Activated naive CD4-positive, alpha-beta T cell treated with anti-CD3 and anti-CD28 coated beads, Interleukin-2, amount 50 U/mL, for 72 hours (primary cell): ENCODE measurements at regions not wholly inside any gene's neighbourhood (a gene's known extent, or its start where the extent isn't known, plus 50 kb on each side); places are given as distances from the start of the nearest gene placed in this dataset.
"Not testable (repeated sequence)": the region's sequence is repeated elsewhere in the genome, so short reads cannot be mapped to it uniquely, and the experiment has no call there.

Experiments
- ATAC-seq, 2 donors: fragments of 150-1000 bp; cut with Tn5 transposase; 2 replicates each; pipeline ENCODE4 v1.10.0; 2021; ENCODE audit warnings: mild to moderate bottlenecking in 2 of 2, moderate library complexity in 2 of 2
- DNase-seq, 2 donors: peaks; one replicate each; pipeline ENCODE4 v3.0.0; 2021 to 2022; ENCODE audit warnings: low spot score in 2 of 2
- H3K27ac Mint-ChIP-seq, 2 donors: one replicate each; pipeline ENCODE4 v1.8.0; 2022; ENCODE audit warnings: mild to moderate bottlenecking in 2 of 2, mixed read lengths in 2 of 2
- H3K36me3 Mint-ChIP-seq, 2 donors: one replicate each; pipeline ENCODE4 v1.8.0; 2022; ENCODE audit warnings: mixed read lengths in 2 of 2
- H3K9me3 Mint-ChIP-seq, 2 donors: one replicate each; pipeline ENCODE4 v1.8.0; 2022; ENCODE audit warnings: mixed read lengths in 2 of 2

DNA sequence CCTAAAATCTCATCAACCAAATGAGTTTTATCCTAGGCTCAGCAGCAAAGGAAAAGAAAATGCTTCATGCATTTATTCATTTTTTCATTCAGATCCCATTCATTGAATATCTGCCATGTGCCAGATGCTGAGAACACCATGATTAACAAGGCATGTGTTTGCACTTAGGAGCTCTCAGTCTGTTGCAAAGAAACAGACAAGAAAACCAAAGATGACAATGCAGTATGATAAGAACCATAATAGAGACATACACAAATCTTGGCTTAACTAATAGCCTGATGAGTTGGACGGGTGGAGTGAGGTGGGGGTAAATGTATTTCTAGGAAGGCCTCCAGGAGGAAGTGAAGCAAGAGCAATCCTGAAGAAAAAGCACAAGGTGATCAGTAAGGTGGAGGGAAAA is 177.8 kb upstream of the SCN7A start:
- no peak for ATAC-seq
- DNase-seq: no peak
- no peak overlapping the region for H3K27ac Mint-ChIP-seq
- H3K36me3 Mint-ChIP-seq: no peaks in the 10 kb centered on the region
- H3K9me3 Mint-ChIP-seq: no peaks in the 10 kb centered on the region

DNA sequence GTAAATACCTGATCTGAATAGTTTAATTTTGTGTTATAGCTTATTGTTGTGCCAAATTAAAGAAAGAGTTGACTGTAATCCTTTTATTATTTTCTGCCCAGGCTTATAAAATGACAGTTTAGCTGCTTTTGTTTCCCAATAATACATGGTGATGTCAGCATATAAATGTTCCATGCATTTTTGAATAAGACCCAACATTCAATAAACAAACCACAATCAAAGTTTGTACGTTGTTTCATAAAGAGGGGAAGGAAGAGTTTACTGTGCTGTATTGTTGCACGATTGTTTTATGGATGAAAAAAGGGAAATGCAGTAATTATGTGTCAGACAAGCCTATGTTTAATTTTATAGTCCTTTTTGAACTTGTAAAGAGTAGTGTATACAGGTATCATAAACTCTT is 177.2 kb upstream of the SCN7A start:
- ATAC-seq: no peak
- no peaks in the 10 kb centered on the region for H3K9me3 Mint-ChIP-seq
- DNase-seq: no peak
- no peaks in the 10 kb centered on the region for H3K36me3 Mint-ChIP-seq
- no peak overlapping the region for H3K27ac Mint-ChIP-seq

GRCh38 chr2:166665991-166666940 is 172.2 kb upstream of the SCN7A start:
- DNase-seq (no peak), ATAC-seq (no peak)
- Mint-ChIP-seq H3K9me3 (no peaks in the 10 kb centered on the region), H3K27ac (no peak overlapping the region), H3K36me3 (no peaks in the 10 kb centered on the region)

DNA sequence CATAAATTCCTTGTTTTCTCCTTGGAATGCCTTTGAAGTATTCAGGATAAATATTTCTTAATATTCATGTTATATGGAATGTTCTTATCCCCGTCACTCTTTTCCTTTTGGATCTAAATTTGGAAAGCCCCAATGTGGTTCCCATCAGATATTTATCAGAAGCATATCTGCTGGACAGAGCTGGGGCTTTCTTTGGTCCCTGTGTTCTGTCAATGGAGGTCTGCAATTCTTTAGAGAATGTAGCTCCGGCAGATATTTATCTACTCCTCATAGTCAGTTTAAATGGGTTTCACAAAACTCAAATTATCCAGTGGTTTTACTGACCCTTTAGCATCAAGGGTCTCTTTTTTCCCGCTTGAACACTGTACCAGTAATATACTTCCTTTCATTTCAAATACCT is 167.8 kb upstream of the SCN7A start:
- H3K36me3 Mint-ChIP-seq: no peaks in the 10 kb centered on the region
- no peak overlapping the region for H3K27ac Mint-ChIP-seq
- no peak for ATAC-seq
- H3K9me3 Mint-ChIP-seq: no peaks in the 10 kb centered on the region
- no peak for DNase-seq

DNA sequence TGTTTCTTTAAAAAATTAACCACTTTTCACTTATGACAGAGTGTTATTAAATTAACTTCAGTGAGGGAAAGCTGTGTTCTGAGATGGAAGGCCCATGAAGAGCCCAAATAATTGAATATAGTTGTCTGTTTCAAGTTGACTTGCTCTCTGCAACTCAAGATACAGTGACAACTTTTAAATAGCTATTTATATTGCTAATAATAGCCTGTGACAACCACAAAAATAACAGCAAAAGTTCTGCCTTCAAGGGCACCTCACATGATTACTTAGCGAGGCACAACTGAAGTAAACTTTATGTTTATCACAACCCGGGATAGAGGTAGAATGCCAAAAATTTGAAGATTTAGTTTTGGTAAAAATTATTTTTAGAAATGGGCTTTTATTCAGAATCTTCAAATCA is 167.3 kb upstream of the SCN7A start:
- DNase-seq (no peak), ATAC-seq (no peak)
- Mint-ChIP-seq H3K27ac (no peak overlapping the region), H3K9me3 (no peaks in the 10 kb centered on the region), H3K36me3 (no peaks in the 10 kb centered on the region)

DNA sequence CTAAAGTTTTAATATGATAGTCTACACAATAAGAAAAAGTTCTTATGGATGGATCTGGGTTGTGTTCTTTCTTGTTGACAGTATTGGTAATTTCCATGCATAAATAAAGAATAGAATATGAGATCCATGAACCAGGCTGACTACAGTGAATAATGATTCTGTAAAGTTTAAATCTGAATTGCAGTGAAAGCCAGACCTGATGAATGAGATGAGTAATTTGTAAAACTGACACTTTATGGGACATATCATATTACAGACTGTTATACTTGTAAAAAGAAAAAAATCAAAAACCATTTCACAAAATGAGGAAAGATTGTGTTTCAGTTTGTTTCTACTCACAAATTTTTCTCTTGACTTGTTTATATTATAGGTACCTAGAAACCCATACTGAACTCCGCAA is 164.9 kb upstream of the SCN7A start:
- DNase-seq: no peak
- no peak for ATAC-seq
- H3K36me3 Mint-ChIP-seq: no peaks in the 10 kb centered on the region

DNA sequence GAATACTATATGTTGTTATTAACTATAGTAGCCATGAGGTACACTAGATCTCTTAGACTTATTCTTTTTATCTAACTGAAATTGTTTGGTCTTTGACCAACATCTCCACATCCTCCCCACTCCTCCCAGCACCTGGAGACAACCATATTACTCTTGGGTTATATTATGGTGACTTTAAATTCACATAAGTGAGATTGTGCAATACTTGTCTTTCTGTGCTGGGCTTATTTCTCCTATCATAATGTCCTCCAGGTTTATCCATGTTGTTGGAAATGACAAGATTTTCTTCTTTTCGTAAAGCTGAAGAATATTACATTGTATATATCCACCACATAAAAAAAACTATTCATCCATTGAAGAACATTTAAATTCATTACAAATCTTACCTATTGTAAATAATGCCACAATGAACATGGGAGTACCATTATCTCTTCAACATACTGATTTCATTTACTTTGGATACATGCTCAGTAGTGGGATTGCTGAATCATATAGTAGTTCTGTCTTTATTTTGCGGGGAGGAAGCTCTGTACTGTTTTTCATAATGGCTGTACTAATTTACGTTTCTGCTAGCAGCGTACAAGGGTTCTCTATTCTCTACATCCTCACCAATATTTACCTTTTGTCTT is 159.2 kb upstream of the SCN7A start:
- DNase-seq: no peak
- ATAC-seq: no peak
- no peak overlapping the region for H3K27ac Mint-ChIP-seq
- no peaks in the 10 kb centered on the region for H3K9me3 Mint-ChIP-seq
- no peaks in the 10 kb centered on the region for H3K36me3 Mint-ChIP-seq

More for the DNA sequence above, 164.9 kb upstream of the SCN7A start:
- no peak overlapping the region for H3K27ac Mint-ChIP-seq
- H3K9me3 Mint-ChIP-seq: no peaks in the 10 kb centered on the region

DNA sequence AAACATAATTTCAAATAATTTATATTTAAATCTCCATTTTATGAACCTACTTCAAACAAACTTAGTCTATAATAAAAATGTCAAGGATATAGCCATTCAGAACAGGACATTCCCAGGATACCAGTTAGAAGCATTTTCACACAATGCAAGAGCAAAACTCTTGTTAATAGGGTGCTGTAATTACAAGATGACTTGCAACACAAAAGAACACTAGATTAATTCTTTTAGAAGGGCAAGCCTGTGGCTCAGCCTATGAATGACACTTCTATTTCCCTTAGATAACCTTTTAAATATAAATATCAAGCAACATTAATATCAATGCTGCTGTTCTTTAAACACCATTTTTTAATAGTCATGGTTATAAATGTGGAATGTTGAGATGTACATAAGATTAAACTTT is 157.9 kb upstream of the SCN7A start:
- no peaks in the 10 kb centered on the region for H3K36me3 Mint-ChIP-seq
- no peak for ATAC-seq
- no peak overlapping the region for H3K27ac Mint-ChIP-seq
- H3K9me3 Mint-ChIP-seq: no peaks in the 10 kb centered on the region
- DNase-seq: no peak

GRCh38 chr2:166651080-166651675 is 157.1 kb upstream of the SCN7A start:
- no peak overlapping the region for H3K27ac Mint-ChIP-seq
- H3K36me3 Mint-ChIP-seq: no peaks in the 10 kb centered on the region
- DNase-seq: no peak
- H3K9me3 Mint-ChIP-seq: peaks cover 0 to 4% of the 10 kb centered on the region in 2 donors
- ATAC-seq: no peak

GRCh38 chr2:166647935-166648334 is 153.9 kb upstream of the SCN7A start:
- ATAC-seq (no peak), DNase-seq (no peak)
- H3K9me3 Mint-ChIP-seq: peaks cover 0 to 4% of the 10 kb centered on the region in 2 donors
- H3K27ac Mint-ChIP-seq: no peak overlapping the region
- no peaks in the 10 kb centered on the region for H3K36me3 Mint-ChIP-seq

DNA sequence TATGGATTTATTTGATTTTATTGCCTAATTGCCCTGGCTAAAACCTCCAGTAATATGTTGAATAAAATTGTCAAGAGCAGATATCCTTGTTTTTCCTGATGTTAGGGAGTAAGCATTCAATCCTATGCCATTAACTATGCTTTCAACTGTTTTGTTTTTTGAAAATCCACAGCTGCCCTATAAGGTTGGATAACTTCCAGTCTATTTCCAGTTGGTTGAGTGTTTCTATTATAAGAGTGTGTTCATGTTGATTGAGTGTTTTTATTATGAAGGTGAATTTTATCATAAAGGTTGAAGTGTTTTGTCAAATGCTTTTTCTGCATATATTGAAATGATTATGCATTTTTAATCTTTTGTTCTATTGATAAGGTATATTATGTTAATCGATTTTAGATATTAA is 149.9 kb upstream of the SCN7A start:
- peaks cover 0 to 4% of the 10 kb centered on the region in 2 donors for H3K9me3 Mint-ChIP-seq
- DNase-seq: no peak
- no peaks in the 10 kb centered on the region for H3K36me3 Mint-ChIP-seq
- no peak for ATAC-seq
- H3K27ac Mint-ChIP-seq: no peak overlapping the region

DNA sequence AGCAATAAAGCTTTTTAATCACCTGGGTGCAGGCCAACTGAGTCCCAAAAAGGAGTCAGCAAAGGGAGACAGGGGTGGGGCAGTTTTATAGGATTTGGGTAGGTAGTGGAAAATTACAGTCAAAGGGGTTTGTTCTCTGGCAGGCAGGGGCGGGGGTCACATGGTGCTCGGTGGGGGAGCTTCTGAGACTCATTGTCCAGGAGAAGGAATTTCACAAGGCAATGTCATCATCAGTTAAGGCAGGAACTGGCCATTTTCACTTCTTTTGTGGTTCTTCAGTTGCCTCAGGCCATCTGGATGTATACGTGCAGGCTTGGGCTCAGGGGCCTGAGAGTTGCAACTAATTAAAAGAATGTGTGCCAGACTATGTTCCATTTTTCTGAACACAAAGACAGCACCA is 147.5 kb upstream of the SCN7A start:
- H3K27ac Mint-ChIP-seq, H3K9me3 Mint-ChIP-seq: not testable (repeated sequence)

DNA sequence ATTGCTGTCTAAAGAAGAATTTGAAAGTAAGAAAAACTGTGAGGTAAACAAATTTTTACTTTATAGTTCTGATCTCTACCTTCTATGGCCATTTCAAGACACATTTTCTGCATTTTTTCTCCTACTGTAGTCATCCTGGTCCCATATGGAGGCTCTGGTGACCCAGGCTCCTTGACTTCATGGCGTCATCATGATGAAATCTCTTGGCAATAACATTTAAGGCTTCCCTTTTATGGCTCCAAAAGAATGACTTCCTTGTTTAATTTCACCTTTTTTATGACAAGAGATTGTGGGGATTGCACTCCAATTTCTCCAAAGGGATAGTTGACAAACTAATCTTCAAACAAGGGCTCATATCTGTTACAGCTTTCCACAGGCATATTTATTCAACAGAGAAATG is 143.0 kb upstream of the SCN7A start:
- DNase-seq (no peak), ATAC-seq (no peak)
- no peaks in the 10 kb centered on the region for H3K36me3 Mint-ChIP-seq
- no peak overlapping the region for H3K27ac Mint-ChIP-seq
- H3K9me3 Mint-ChIP-seq: no peaks in the 10 kb centered on the region

More for the DNA sequence above, 147.5 kb upstream of the SCN7A start:
- not testable (repeated sequence) for ATAC-seq, DNase-seq, H3K36me3 Mint-ChIP-seq

DNA sequence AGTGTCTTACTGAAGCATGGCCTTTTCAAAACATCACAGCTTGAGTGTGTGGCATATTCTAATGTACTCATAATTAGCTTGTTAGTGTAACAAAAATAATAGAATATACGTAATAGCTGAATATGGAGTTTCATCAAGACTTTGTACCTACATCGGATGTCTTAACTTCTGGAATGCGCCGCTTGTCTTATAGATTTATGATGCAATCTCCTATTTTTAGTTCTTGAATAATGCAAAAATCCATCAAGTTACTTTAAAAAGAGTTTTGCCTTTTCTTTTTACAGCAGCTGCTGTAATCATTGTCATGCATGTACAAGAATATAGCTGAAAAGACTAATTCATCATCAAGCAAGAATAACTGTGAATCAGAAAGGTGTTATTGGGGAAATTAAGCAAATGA is 140.7 kb upstream of the SCN7A start:
- Mint-ChIP-seq H3K36me3 (no peaks in the 10 kb centered on the region), H3K9me3 (no peaks in the 10 kb centered on the region), H3K27ac (no peak overlapping the region)
- ATAC-seq (no peak), DNase-seq (no peak)

DNA sequence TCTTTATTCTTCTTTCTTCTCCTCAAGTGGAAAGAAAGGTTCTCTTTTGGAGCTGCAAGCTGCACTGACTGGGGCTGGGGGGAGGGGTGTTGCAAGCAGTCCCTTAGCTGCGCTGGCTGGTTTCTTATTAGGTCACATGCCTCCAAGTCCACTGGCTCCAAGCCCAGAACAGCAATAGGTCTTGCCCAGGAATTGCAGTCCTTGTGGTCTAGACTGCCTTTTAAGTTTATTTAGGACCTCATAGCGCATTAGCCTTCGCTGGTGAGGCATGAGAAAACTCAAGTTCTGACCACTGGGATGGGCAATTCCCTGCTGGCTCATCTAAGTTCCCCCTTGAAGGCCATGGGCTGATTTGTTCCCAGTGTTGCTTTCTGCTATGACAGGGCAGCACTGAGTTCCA is 138.6 kb upstream of the SCN7A start:
- no peak for ATAC-seq

GRCh38 chr2:166628478-166629136 is 134.6 kb upstream of the SCN7A start:
- no peak overlapping the region for H3K27ac Mint-ChIP-seq
- ATAC-seq (no peak), DNase-seq (no peak)
- peaks cover 0 to 9% of the 10 kb centered on the region in 2 donors for H3K9me3 Mint-ChIP-seq
- no peaks in the 10 kb centered on the region for H3K36me3 Mint-ChIP-seq

More for the DNA sequence above, 138.6 kb upstream of the SCN7A start:
- Mint-ChIP-seq H3K9me3 (no peaks in the 10 kb centered on the region), H3K27ac (no peak overlapping the region), H3K36me3 (no peaks in the 10 kb centered on the region)
- DNase-seq: no peak

DNA sequence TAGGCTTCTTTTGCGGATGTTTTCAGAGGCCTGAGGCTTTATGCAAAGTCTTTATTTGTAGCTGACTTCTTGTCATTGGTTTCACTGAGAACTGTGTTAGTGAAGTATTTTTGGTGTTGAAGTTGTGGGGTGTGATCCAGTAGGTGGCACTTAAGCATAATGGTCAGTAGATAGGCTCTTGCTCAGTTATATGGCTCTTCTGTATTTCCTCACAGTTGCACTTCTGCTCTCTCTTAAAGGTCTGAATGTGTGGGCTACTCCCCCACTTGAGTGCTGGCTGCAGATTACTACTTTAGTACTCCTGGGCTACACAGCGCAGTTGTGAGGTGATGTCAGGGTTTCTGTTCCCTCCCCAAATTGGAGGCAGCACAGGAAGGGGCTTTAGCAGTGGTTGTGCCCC is 133.8 kb upstream of the SCN7A start:
- ATAC-seq: no peak
- no peaks in the 10 kb centered on the region for H3K36me3 Mint-ChIP-seq

More for the DNA sequence above, 133.8 kb upstream of the SCN7A start:
- H3K27ac Mint-ChIP-seq: no peak overlapping the region
- H3K9me3 Mint-ChIP-seq: peaks cover 0 to 9% of the 10 kb centered on the region in 2 donors
- no peak for DNase-seq
